B cell (primary cell): ENCODE measurements at regions not wholly inside any gene's neighbourhood (a gene's known extent, or its start where the extent isn't known, plus 50 kb on each side); places are given as distances from the start of the nearest gene placed in this dataset.

Experiments used
- CTCF ChIP-seq: fragments of 200-600 bp; IDR thresholded peaks from one replicate; pipeline ENCODE4 v1.8.0; 2022; ENCODE audit warnings: antibody characterized with exemption, mild to moderate bottlenecking
- EZH2 ChIP-seq: IDR thresholded peaks from 2 replicates; pipeline ENCODE4 v1.6.1; 2012; ENCODE audit warnings: borderline replicate concordance, low read depth, mild to moderate bottlenecking, moderate library complexity, low read length; ENCODE audit not compliant: insufficient read depth, poor library complexity, severe bottlenecking

- TF ChIP-seq CTCF (no peak), EZH2 (no peak)
Observed at GRCh38 chr13:106153041-106153440, 382.4 kb downstream of the EFNB2 start.
